Pancreas (tissue), 10 donors: ENCODE measurements at regions not wholly inside any gene's neighbourhood (a gene's known extent, or its start where the extent isn't known, plus 50 kb on each side); places are given as distances from the start of the nearest gene placed in this dataset.

ENCODE experiments used
- ATAC-seq, 4 donors: fragments of 200-7000 bp; cut with Tn5 transposase; one replicate each; pipeline versions ENCODE4 v1.8.0 to v1.9.1; 2020; ENCODE audit warnings: mild to moderate bottlenecking in 4 of 4, moderate library complexity in 4 of 4
- DNase-seq, 6 donors: peaks; one replicate each; pipeline ENCODE4 v3.0.0-alpha.2; 2020
- FAIRE-seq: peaks from 2 replicates; lab custom pipeline; 2012; peaks lifted over from hg19 to GRCh38; lab: Jason Lieb, UNC
- H3K27ac ChIP-seq, 4 donors: fragments of 200-600 bp; sonication (generic); 1 replicate in 3 of 4; 2 replicates in 1 of 4; pipeline versions ENCODE4 v1.5.0 to v1.8.0; 2020
- H3K27me3 ChIP-seq, 4 donors: fragments of 200-600 bp; one replicate each; pipeline ENCODE4 v1.8.0; 2021
- H3K36me3 ChIP-seq, 3 donors: fragments of 200-600 bp; sonication (generic) in 1 of 3; one replicate each; pipeline versions ENCODE4 v1.5.0 to v1.8.0; 2020 to 2021
- H3K4me1 ChIP-seq, 3 donors: fragments of 200-600 bp; one replicate each; pipeline ENCODE4 v1.8.0; 2021
- H3K4me3 ChIP-seq, 4 donors: fragments of 200-600 bp; sonication (generic) in 2 of 4; one replicate each; pipeline versions ENCODE4 v1.5.0 to v1.8.0; 2020 to 2021
- H3K9me3 ChIP-seq, 4 donors: fragments of 200-600 bp; one replicate each; pipeline ENCODE4 v1.8.0; 2021
- WGBS, 2 donors: extraction: QIAGEN DNeasy Blood & Tissue Kit; methylation state at CpG; one replicate each; pipeline ENCODE4 v1.1.7; 2013; 5-methylcytosine and 5-hydroxymethylcytosine counted together
- intact Hi-C, 3 donors: fragments of 100-400 bp; cut with DNase I; formaldehyde crosslinking; loops; one replicate each; pipeline versions ENCODE4 v1.11.1 to v1.14.2; 2022
- TF ChIP-seq, protein P1 (sequence below), 4 donors: fragments of 200-600 bp; sonication (generic) in 3 of 4; IDR thresholded peaks; one replicate each; pipeline versions ENCODE4 v1.5.0 to v1.8.0; 2021; ENCODE audit warnings: antibody characterized with exemption in 4 of 4
- donor health status: healthy with polysubstance abuse.
- donor health status: DM: no; HTN: no; CAD: no; lungs with moderate emphysema.
- donor health status: DM: no; HTN: no; CAD: no.
- donor health status: control.
- donor health status: control.
- donor health status: Bipolar disorder and iron deficiency.
- donor health status: DM: yes; HTN: yes; CAD: no.
- donor health status: DM: no; HTN: no; CAD: no.
- donor health status: DM: no; HTN: no; CAD: no.
- donor health status: DM: yes; HTN: yes; CAD: no.

DNA sequence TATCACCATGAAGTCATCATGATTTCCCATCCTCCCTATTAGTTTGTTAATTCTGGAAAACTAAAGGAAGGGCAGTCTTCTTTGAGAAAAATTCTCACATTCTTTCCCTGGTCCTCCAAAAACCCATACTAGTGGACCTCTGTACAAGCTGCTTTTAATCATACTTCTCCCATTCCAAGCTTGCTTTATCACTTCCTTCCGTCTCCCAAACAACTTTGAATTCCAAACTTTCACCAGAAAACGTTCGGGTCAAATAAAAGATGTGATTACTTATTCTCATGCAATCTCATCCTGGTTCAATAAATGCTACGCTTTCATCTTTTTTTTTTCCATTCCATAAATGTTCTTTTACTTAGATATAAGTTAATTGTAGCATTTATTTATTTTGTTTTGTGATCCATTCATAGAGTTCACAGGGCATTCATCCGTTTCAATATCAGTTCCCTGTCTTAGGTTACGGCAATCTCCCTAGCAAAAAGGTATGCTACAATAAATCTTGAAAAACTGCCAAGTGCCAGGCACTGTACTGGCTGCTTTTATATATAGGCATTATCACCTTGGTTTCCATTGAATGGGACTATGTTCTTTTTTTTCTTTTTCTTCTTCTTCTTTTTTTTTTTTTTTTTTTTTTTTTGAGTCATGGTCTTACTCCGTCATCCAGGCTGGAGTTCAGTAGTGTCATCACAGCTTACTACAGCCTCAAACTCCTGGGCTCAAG is 100.2 kb upstream of the GREM2 start:
- ATAC-seq (no peak), DNase-seq (no peak), FAIRE-seq (no peak)
- Histone ChIP-seq H3K27me3 (no peaks in the 10 kb centered on the region), H3K36me3 (no peaks in the 10 kb centered on the region), H3K27ac (no peak overlapping the region), H3K9me3 (no peaks in the 10 kb centered on the region), H3K4me3 (no peak overlapping the region), H3K4me1 (no peaks in the 10 kb centered on the region)
- 63% methylated on average over 7 of the region's 7 CpGs for WGBS, 2 donors
- TF ChIP-seq, protein P1, sequence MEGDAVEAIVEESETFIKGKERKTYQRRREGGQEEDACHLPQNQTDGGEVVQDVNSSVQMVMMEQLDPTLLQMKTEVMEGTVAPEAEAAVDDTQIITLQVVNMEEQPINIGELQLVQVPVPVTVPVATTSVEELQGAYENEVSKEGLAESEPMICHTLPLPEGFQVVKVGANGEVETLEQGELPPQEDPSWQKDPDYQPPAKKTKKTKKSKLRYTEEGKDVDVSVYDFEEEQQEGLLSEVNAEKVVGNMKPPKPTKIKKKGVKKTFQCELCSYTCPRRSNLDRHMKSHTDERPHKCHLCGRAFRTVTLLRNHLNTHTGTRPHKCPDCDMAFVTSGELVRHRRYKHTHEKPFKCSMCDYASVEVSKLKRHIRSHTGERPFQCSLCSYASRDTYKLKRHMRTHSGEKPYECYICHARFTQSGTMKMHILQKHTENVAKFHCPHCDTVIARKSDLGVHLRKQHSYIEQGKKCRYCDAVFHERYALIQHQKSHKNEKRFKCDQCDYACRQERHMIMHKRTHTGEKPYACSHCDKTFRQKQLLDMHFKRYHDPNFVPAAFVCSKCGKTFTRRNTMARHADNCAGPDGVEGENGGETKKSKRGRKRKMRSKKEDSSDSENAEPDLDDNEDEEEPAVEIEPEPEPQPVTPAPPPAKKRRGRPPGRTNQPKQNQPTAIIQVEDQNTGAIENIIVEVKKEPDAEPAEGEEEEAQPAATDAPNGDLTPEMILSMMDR (IDR thresholded peaks at IDR 0.05), result no peak
- intact Hi-C loops, result no loop called here

DNA sequence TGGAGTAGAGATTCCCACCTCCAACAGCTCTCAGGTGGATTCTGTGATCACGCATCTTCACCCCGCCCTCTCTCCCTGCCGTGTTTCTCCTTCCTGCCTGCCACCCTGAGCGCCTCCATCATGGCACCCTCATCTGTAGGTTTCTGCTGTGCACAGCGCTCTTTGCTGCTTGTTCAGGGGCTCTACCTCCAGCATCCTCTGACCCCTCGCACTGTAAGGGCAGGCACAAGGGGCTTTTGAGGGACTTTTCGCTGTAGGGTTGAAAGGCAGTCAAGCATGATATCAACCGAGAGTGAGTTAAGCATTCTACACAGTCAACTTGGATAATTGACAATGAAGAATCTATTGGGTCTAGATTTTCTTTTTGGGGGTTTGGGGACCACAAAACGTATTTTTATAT is 99.1 kb upstream of the GREM2 start:
- ATAC-seq (no peak), FAIRE-seq (no peak), DNase-seq (no peak)
- WGBS, 2 donors, result 72 to 76% methylated on average over 9 of the region's 9 CpGs
- intact Hi-C loops, result no loop called here
- no peak overlapping the region for H3K27ac ChIP-seq
- no peaks in the 10 kb centered on the region for H3K27me3 ChIP-seq
- H3K36me3 ChIP-seq, result no peaks in the 10 kb centered on the region
- no peak overlapping the region for H3K4me3 ChIP-seq
- no peaks in the 10 kb centered on the region for H3K9me3 ChIP-seq
- TF ChIP-seq, protein P1 (IDR thresholded peaks at IDR 0.05), result no peak
- H3K4me1 ChIP-seq, result no peaks in the 10 kb centered on the region

DNA sequence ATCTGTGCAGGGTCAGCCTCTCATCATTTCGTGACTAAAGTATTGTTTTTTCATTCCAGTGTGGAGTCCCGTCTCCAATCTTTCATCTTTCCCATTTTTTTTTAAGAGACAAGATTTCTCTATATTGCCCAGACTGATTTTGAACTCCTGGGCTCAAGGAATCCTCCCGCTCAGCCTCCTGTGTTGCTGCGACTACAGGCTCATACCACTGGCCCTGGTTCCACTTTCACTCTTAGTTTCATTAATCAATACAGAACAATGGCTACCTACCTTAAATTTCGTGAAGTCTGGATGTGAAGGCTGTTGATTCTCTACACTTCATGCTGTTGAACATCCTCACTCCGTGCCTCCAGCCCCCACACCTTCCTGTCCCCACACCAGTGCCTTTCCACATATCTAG is 97.7 kb upstream of the GREM2 start:
- ATAC-seq, result no peak
- no peak for FAIRE-seq
- no peaks in the 10 kb centered on the region for H3K36me3 ChIP-seq

DNA sequence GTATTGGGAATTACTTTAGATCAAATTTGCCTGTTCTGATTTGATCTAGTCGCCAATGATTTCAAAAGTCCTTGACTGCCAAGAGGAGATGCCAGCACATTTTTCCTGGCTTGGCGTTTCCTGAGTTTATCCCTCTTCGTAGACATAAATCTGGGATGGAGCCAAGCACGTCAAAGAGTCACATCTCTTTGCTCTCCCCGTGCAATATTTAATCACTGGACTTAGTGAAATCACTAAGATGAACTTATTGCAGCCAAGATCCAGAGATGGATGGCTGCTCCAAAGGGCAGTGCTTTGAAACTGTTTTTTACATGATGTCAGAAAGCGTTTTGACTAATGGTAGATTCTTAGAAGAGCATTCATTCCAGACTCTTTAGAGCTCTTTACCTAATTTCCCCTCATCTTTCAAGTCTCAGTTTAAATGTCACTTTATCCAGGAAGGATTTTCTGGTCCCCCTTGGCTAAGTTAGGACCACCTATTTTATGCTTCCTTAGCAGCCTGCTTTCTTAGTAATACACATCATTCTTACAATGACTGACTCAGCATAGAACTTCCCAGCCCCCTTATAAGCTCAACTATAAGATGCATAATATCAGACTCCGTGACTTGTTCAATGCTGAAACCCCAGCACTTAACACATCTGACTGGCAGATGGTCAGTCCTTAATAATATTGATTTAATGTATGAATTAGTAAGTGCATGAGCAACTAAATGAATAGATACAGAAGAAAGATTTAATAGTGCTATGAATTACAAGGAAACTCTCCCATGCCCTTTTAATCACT is 94.4 kb upstream of the GREM2 start:
- Histone ChIP-seq H3K36me3 (no peaks in the 10 kb centered on the region), H3K4me1 (no peaks in the 10 kb centered on the region), H3K27ac (no peak overlapping the region), H3K27me3 (no peaks in the 10 kb centered on the region), H3K4me3 (no peak overlapping the region), H3K9me3 (no peaks in the 10 kb centered on the region)
- WGBS, 2 donors, result 26 to 27% methylated on average over 7 of the region's 7 CpGs
- ATAC-seq, result no peak
- intact Hi-C loops, result no loop called here
- no peak for DNase-seq
- FAIRE-seq, result no peak
- TF ChIP-seq, protein P1 (IDR thresholded peaks at IDR 0.05), result no peak

More for the DNA sequence above, 97.7 kb upstream of the GREM2 start:
- H3K9me3 ChIP-seq, result no peaks in the 10 kb centered on the region
- WGBS, 2 donors, result 55% methylated on average over 6 of the region's 6 CpGs
- H3K27me3 ChIP-seq, result no peaks in the 10 kb centered on the region
- no peaks in the 10 kb centered on the region for H3K4me1 ChIP-seq
- TF ChIP-seq, protein P1 (IDR thresholded peaks at IDR 0.05), result no peak
- no peak overlapping the region for H3K27ac ChIP-seq
- no peak overlapping the region for H3K4me3 ChIP-seq
- DNase-seq, result no peak
- intact Hi-C loops, result no loop called here

DNA sequence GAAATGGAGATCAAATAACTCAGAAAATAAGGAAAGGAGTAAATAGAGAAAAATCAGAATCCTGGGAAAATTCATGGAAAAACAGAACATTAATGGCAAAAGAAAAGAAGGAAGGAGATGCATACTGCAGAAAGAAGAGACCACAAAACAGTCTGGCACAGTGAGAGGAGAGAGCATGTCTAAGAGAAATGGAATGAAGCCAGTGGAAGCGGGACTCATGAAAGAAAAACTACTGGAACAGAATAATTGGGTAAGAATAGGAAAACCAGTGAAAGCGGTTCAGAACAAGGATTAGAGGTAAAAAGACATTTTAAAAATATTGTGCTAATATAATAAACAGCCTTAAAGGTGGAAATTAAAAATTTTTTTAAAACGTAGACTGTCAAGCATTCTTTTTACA is 93.6 kb upstream of the GREM2 start:
- Histone ChIP-seq H3K4me3 (no peak overlapping the region), H3K4me1 (no peaks in the 10 kb centered on the region), H3K27ac (no peak overlapping the region), H3K27me3 (no peaks in the 10 kb centered on the region), H3K9me3 (no peaks in the 10 kb centered on the region), H3K36me3 (no peaks in the 10 kb centered on the region)
- DNase-seq (no peak), FAIRE-seq (no peak), ATAC-seq (no peak)
- TF ChIP-seq, protein P1 (IDR thresholded peaks at IDR 0.05), result no peak
- WGBS, 2 donors, result 49 to 61% methylated on average over 3 of the region's 3 CpGs
- intact Hi-C loops, result no loop called here
